OCI-LY7 (cell line): ENCODE measurements at regions not wholly inside any gene's neighbourhood (a gene's known extent, or its start where the extent isn't known, plus 50 kb on each side); places are given as distances from the start of the nearest gene placed in this dataset.

Experiments used
- BruUV-seq: library from RNA; stranded (reverse); fragments of 400-500 nt; replicated peaks from 2 replicates; lab custom pipeline; 2021; lab: Mats Ljungman, UMichigan
- CTCF ChIA-PET: fragments of 300-600 bp; sonication (Branson Sonifier 250); formaldehyde crosslinking; loops from one replicate; lab custom pipeline; 2022; ENCODE audit warnings: antibody characterized with exemption; ENCODE audit not compliant: unreplicated experiment; lab: Charles Lee
- POLR2A ChIA-PET: fragments of 300-600 bp; sonication (Branson Sonifier 250); formaldehyde crosslinking; loops from one replicate; lab custom pipeline; 2022; ENCODE audit warnings: antibody characterized with exemption; lab: Charles Lee
- DNase-seq: peaks from one replicate; pipeline ENCODE4 v3.0.0-alpha.2; 2015; ENCODE audit warnings: low spot score
- H2AFZ ChIP-seq: fragments of 200-600 bp; sonication (generic), shearing (Covaris generic); 2 replicates; pipeline ENCODE4 v1.6.1; 2014; ENCODE audit warnings: mild to moderate bottlenecking, antibody characterized with exemption, low read length, moderate library complexity
- H3K27ac ChIP-seq: fragments of 200-600 bp; sonication (generic); 2 replicates; pipeline ENCODE4 v1.5.1; 2014; ENCODE audit warnings: mixed run types, low read depth, mild to moderate bottlenecking, moderate library complexity, low read length, inconsistent platforms; ENCODE audit not compliant: poor library complexity, severe bottlenecking
- H3K36me3 ChIP-seq: fragments of 200-600 bp; sonication (generic); 2 replicates; pipeline ENCODE4 v1.6.1; 2014; ENCODE audit warnings: mild to moderate bottlenecking, antibody characterized with exemption, low read length, moderate library complexity, mixed read lengths; ENCODE audit not compliant: insufficient read depth
- H3K4me1 ChIP-seq: fragments of 200-600 bp; sonication (generic); 2 replicates; pipeline ENCODE4 v1.5.1; 2014; ENCODE audit warnings: mild to moderate bottlenecking, low read length; ENCODE audit not compliant: insufficient read depth, poor library complexity, severe bottlenecking
- H3K4me2 ChIP-seq: fragments of 200-600 bp; sonication (generic); 2 replicates; pipeline ENCODE4 v1.6.1; 2014; ENCODE audit warnings: mild to moderate bottlenecking, low read length
- H3K4me3 ChIP-seq: fragments of 200-600 bp; sonication (generic); 2 replicates; pipeline ENCODE4 v1.5.1; 2014; ENCODE audit warnings: mild to moderate bottlenecking, low read depth, low read length; ENCODE audit not compliant: poor library complexity, severe bottlenecking
- H3K79me2 ChIP-seq: fragments of 200-600 bp; sonication (generic); 2 replicates; pipeline ENCODE4 v1.6.1; 2016; ENCODE audit warnings: low read depth, mild to moderate bottlenecking, low read length, moderate library complexity, mixed read lengths; ENCODE audit not compliant: insufficient read depth
- H3K9me2 ChIP-seq: fragments of 200-600 bp; sonication (generic); 2 replicates; pipeline ENCODE4 v1.6.1; 2016; ENCODE audit warnings: mild to moderate bottlenecking, low read length, mixed read lengths; ENCODE audit not compliant: insufficient read depth
- H3K9me3 ChIP-seq: fragments of 200-600 bp; sonication (generic); 2 replicates; pipeline ENCODE4 v1.6.1; 2014; ENCODE audit warnings: mild to moderate bottlenecking, mixed run types, low read length, mixed read lengths
- H4K20me1 ChIP-seq: fragments of 200-600 bp; sonication (generic); 2 replicates; pipeline ENCODE4 v1.6.1; 2014; ENCODE audit warnings: mild to moderate bottlenecking, antibody characterized with exemption, low read length, moderate library complexity, mixed read lengths; ENCODE audit not compliant: insufficient read depth
- EZH2phosphoT487 ChIP-seq: fragments of 200-600 bp; sonication (generic); IDR thresholded peaks from 2 replicates; pipeline ENCODE4 v1.6.1; 2018; ENCODE audit warnings: low read depth, borderline replicate concordance, mild to moderate bottlenecking, mixed run types, antibody characterized with exemption, low read length, moderate library complexity, mixed read lengths
- intact Hi-C: fragments of 100-400 bp; cut with micrococcal nuclease; formaldehyde crosslinking; loops from one replicate; pipeline ENCODE4 v1.10.0; 2022; ENCODE audit not compliant: unreplicated experiment
- TF ChIP-seq, protein P1 (sequence below): fragments of 200-600 bp; sonication (generic); conservative IDR thresholded peaks from 2 replicates; pipeline ENCODE4 v1.5.1; 2014; ENCODE audit warnings: mild to moderate bottlenecking, antibody characterized with exemption, low read length, moderate library complexity, mixed read lengths

DNA sequence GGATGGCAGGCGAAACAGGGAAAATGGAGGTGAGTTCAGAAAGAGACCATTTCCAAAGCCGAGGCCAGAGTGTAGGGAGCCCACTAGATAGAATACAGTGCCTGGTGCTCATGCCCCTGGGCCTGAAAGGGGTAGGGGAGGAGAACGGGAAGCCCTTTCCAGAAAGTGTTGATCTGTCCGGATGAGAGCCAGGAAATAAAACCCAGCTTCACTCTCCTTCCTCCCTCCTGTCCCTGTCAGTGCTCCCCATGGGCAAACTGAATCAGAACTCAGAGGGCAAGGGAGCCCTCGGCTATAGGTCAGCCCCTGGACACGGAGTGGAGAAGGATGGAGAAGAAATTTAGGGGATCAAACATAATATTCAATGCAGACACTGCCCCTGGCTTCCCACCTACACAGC is 57.7 kb upstream of the RPL38 start:
- no peak for DNase-seq
- Histone ChIP-seq H3K4me1 (no peaks in the 10 kb centered on the region), H2AFZ (no peak overlapping the region), H3K4me3 (no peak overlapping the region), H3K79me2 (no peaks in the 10 kb centered on the region), H3K9me3 (peaks cover 26% of the 10 kb centered on the region), H3K36me3 (no peaks in the 10 kb centered on the region), H3K9me2 (no peaks in the 10 kb centered on the region), H3K4me2 (no peak overlapping the region), H4K20me1 (no peaks in the 10 kb centered on the region), H3K27ac (no peak overlapping the region)
- ChIA-PET POLR2A (no interaction called here), CTCF (no interaction called here)
- TF ChIP-seq, protein P1, sequence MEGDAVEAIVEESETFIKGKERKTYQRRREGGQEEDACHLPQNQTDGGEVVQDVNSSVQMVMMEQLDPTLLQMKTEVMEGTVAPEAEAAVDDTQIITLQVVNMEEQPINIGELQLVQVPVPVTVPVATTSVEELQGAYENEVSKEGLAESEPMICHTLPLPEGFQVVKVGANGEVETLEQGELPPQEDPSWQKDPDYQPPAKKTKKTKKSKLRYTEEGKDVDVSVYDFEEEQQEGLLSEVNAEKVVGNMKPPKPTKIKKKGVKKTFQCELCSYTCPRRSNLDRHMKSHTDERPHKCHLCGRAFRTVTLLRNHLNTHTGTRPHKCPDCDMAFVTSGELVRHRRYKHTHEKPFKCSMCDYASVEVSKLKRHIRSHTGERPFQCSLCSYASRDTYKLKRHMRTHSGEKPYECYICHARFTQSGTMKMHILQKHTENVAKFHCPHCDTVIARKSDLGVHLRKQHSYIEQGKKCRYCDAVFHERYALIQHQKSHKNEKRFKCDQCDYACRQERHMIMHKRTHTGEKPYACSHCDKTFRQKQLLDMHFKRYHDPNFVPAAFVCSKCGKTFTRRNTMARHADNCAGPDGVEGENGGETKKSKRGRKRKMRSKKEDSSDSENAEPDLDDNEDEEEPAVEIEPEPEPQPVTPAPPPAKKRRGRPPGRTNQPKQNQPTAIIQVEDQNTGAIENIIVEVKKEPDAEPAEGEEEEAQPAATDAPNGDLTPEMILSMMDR, result no peak
- no peak for TF ChIP-seq EZH2phosphoT487
- BruUV-seq, result no TSS peak
- intact Hi-C loops, result no loop called here

DNA sequence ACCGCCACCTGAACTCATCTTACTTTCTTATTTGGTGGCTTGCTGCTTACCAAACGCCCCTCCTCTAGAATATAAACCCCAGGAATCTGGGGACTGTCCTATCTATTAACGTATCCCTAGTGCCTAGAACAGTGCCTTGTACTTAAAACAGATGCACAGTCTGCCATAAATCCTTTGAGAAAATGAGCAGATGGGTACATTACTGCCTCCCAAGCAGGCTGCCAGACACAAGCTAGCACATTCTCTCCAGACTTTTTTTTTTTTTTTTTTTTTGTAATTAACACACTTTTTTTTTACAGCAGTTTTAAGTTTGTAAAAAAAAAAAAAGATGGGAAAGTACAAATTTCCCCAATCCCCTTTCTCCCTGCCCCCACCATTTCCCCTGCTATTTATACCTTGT is 57.3 kb upstream of the RPL38 start:
- POLR2A ChIA-PET, result no interaction called here
- no TSS peak for BruUV-seq
- Histone ChIP-seq H3K36me3 (no peaks in the 10 kb centered on the region), H3K27ac (no peak overlapping the region), H3K79me2 (no peaks in the 10 kb centered on the region), H3K9me2 (no peaks in the 10 kb centered on the region), H4K20me1 (no peaks in the 10 kb centered on the region), H3K4me1 (no peaks in the 10 kb centered on the region), H3K4me3 (no peak overlapping the region), H3K4me2 (no peak overlapping the region), H3K9me3 (peaks cover 26% of the 10 kb centered on the region), H2AFZ (no peak overlapping the region)
- TF ChIP-seq EZH2phosphoT487, result no peak
- TF ChIP-seq, protein P1, result no peak
- no peak for DNase-seq
- CTCF ChIA-PET, result no interaction called here
- intact Hi-C loops, result no loop called here

DNA sequence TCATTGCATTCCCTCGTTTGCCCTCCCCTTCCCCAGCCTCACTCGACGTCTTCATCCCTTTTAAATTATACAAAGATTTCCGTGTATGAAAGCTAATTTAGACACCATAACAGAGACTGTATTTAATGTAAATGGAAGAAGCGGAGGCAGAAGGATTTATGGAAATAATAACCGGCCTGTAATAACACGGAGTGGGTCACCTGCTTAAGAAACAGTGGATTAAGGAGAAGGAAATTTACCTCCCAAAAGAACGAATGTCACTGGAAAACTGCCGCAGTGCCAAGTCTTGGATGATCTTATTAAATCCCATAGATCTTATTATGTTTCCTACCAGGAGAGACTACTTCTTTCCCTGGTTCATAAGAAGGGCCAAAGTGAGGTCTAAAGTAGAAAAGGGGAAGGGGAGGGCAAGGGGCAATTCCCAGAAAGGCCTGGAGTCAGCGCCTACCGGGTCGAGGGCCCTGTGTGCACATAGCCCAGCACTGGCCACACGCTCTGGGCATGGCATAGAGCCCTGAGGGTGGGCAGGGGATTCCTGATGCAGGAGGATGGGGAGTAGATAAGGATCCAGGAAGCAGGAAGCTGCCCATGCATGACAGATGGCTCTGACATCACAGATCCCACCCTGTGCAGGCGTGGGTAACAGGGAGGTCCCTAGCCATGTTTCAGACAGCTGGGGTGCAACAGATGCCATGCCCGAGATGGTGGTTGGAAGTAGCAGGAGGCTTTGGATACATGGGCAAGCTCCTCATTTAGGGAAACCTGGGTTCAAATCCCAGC is 56.2 kb upstream of the RPL38 start:
- no peak overlapping the region for H3K4me3 ChIP-seq
- peaks cover 16% of the 10 kb centered on the region for H3K9me3 ChIP-seq
- intact Hi-C loops, result no loop called here
- no peaks in the 10 kb centered on the region for H4K20me1 ChIP-seq
- no peak overlapping the region for H2AFZ ChIP-seq
- CTCF ChIA-PET, result no interaction called here
- TF ChIP-seq, protein P1, result no peak
- TF ChIP-seq EZH2phosphoT487, result no peak
- H3K9me2 ChIP-seq, result no peaks in the 10 kb centered on the region
- POLR2A ChIA-PET, result no interaction called here
- BruUV-seq, result no TSS peak
- H3K4me1 ChIP-seq, result no peaks in the 10 kb centered on the region
- H3K27ac ChIP-seq, result no peak overlapping the region
- DNase-seq, result no peak
- no peaks in the 10 kb centered on the region for H3K79me2 ChIP-seq
- H3K36me3 ChIP-seq, result no peaks in the 10 kb centered on the region
- H3K4me2 ChIP-seq, result no peak overlapping the region
